VCaP (cell line): ENCODE measurements at regions not wholly inside any gene's neighbourhood (a gene's known extent, or its start where the extent isn't known, plus 50 kb on each side); places are given as distances from the start of the nearest gene placed in this dataset.

Source experiments
- H3K27ac ChIP-seq: fragments of 450-650 bp; 2 replicates; pipeline ENCODE4 v1.5.1; 2017
- TF ChIP-seq, protein P1 (sequence below): fragments of 450-650 bp; conservative IDR thresholded peaks from 2 replicates; pipeline ENCODE4 v1.5.1; 2017; ENCODE audit warnings: mild to moderate bottlenecking, moderate library complexity

DNA sequence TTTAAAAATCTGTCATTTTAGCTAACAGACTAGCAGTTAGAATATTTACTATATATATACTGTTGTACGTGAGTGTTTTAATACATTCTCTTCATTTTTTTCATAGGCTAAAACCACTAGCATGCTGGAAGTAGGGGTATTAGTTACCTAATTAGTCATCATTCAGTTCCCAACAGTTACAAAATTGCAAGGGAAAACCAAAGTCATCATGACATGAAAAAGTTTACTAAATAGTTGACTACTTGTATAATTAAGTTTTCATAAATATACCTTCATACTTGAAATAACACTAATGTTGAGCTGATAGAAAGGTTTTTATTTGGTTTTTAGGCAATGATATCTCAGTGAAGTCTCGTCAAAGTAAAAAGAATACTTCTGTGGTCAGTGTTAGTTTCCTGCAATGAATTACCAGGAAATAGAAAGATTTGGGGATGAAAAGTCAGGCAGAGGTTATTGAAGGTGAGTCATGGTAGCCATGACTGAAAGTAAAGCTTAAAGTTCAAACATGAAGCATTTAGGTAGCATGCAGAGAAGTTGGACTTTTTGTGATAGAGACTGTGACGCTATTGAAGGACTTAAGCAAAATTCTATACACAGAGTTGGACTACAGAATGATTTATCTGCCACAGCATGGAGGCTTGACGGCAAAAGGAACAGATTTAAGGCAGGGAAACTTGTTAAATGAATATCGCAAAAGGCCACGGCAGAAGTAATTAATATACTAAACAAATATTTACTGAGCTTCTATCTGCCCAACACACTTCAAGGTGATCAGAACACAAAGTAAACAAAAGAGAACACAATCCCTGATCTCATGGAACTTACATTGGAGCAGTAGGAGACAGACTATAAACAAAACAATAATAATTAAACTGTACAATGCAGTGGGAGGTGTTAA, 828.1 kb upstream of the FAT3 start:
- peak overlapping the region; percentile 36; the same call in 1 of the 2 replicates for H3K27ac ChIP-seq
- TF ChIP-seq, protein P1, sequence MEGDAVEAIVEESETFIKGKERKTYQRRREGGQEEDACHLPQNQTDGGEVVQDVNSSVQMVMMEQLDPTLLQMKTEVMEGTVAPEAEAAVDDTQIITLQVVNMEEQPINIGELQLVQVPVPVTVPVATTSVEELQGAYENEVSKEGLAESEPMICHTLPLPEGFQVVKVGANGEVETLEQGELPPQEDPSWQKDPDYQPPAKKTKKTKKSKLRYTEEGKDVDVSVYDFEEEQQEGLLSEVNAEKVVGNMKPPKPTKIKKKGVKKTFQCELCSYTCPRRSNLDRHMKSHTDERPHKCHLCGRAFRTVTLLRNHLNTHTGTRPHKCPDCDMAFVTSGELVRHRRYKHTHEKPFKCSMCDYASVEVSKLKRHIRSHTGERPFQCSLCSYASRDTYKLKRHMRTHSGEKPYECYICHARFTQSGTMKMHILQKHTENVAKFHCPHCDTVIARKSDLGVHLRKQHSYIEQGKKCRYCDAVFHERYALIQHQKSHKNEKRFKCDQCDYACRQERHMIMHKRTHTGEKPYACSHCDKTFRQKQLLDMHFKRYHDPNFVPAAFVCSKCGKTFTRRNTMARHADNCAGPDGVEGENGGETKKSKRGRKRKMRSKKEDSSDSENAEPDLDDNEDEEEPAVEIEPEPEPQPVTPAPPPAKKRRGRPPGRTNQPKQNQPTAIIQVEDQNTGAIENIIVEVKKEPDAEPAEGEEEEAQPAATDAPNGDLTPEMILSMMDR = no peak

DNA sequence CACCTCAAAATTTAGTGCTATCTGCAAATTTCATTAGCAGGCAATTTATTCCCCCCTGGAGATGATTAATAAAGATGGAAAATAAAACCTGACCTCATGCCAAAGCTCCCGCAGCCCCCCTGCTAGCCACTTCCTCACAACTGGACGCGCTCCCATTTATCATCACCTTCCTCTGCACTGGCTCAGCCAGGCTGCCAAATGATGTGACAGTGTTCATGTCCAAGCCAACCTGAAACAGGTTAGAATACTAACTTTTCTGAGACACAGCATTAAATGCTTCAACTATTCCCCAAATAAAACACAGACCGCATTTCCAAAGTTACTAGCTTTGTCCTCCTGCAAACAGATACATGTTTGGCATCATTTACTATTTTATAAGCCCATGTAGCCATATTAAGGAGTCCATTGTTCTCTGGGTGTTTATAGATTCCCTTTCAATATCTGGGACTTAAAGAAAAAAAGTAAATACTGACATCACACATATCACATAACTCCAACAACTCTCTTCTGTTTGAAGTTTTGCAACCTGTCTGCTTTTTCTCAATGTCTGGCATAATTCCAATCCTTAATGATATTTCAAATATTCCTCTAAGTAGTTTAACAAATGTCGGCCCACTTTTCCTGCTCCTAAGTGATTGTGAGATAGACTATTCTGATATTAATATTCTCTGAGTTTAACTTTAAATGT, 829.7 kb upstream of the FAT3 start:
- 0 out of 2 replicates have a peak overlapping the region, but pooled peaks have one; percentile 13 for H3K27ac ChIP-seq
- TF ChIP-seq, protein P1 = no peak

DNA sequence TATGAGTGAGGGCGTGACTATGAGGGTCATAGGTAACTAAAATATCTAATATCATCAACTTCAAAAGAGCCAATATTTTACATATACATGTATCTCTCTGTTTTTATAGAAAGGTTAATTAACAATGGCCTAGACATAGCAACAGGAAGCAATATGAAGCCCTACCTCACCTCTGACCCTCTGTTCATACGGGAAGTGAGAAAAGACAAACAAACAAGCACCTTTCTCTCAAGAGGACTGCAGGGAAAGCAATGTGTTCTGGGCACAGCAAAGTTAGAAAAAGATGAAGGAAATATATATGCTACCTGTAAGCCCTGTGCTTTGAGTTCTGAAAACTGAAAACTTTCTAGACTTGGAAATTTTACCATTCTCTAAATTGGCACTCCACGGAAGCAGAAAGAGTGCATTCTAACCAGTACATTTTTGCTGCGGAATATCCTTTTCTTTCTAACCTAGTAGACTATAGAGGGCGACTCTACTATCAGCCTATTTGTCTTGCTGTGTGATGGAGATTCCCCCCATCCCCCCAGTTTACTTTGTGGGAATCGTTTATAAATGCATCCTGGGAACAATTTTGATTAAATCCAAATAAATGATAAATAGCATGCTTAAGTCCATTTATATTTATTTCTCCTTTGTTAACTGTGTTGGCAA, 830.4 kb upstream of the FAT3 start:
- TF ChIP-seq, protein P1 = no peak
- 0 out of 2 replicates have a peak overlapping the region, but pooled peaks have one; percentile 13 for H3K27ac ChIP-seq

DNA sequence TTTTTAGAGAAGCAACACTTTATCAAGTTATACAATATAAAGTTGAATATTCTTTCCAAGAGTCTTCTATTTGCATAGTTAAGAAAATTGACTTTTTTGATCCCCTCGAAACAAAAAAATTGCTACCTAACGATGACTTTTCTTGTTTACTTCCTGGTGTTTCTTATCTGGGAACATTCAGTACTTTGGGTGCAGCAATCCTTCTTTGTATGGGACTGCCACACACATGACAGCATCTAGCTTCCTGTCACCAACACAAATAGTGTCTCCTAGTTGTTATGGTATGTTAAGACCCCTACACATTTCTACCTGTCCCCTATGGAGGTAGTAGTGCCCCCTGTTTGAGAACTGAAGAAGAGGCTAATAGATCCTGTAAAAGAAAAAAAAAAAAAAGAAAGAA, 841.7 kb upstream of the FAT3 start:
- H3K27ac ChIP-seq = no peak overlapping the region
- TF ChIP-seq, protein P1 = no peak

DNA sequence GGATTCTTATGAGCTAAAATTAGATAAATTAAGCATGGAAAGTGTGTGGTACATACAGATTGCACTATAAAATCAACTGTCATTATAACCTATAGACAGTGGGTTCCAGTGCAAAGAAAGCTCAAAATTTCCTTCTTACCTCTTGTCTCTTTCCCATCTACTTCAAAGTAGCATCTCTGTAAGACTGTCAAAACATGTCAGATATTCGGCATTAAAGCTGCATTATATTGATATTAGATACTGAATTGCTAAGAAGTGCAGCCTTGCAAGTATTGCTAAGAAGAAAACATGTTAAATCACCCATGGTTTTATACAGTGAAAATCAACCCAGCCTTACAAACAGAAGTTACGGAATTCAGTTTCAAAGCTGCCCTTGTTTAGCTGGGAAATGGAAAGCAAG, 849.8 kb upstream of the FAT3 start:
- no peak overlapping the region for H3K27ac ChIP-seq
- TF ChIP-seq, protein P1 = no peak

DNA sequence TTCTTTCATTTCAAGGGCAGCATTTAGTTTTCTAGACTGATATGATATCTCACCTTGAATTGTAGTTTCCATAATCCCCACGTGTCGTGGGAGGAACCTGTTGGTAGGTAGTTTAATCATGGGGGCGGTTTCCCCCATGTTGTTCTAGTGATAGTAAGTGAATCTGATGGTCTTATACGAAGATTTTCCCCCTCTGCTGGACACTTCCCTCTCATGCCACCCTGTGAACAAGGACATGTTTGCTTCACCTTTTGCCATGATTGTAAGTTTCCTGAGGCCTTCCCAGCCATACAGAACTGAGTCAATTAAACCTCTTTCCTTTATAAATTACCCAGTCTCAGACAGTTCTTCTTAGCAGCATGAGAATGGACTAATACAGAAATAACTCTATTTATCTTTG, 851.1 kb upstream of the FAT3 start:
- TF ChIP-seq, protein P1 = peak; percentile 46
- H3K27ac ChIP-seq = no peak overlapping the region

DNA sequence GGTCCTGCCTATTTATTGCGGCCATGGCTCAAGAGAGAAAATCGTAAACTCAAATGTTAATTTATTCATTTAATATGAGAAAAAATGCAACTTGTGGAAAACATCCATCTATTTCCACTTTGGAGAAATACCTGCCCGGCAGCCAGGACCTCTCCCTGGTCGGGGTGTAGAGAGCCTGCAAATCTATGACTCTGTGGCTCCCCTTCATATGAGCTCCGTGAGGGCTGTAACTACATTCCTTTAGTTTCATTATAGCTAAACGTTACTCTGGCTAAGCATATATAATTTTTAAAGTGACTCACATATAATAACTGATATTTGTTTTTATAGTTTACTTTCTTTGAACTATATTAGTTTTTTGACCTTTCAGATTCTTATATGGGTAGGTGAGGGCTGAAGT, 857.8 kb upstream of the FAT3 start:
- H3K27ac ChIP-seq = no peak overlapping the region
- TF ChIP-seq, protein P1 = no peak
